Neural cell (in vitro differentiated cells): ENCODE measurements at regions not wholly inside any gene's neighbourhood (a gene's known extent, or its start where the extent isn't known, plus 50 kb on each side); places are given as distances from the start of the nearest gene placed in this dataset.

ENCODE experiments used
- H2AFZ ChIP-seq: fragments of 200-600, 300-800 bp; sonication (generic), shearing (Covaris generic); 2 replicates; pipeline ENCODE4 v1.6.0; 2014; ENCODE audit warnings: low read depth, mild to moderate bottlenecking, antibody characterized with exemption, low read length, moderate library complexity
- H3F3A ChIP-seq: fragments of 200-600 bp; shearing (Covaris generic); 2 replicates; pipeline ENCODE4 v1.6.1; 2016; ENCODE audit warnings: mild to moderate bottlenecking, moderate library complexity, mixed read lengths, antibody characterized with exemption, low read length; ENCODE audit not compliant: insufficient read depth, poor library complexity, severe bottlenecking
- H3K27ac ChIP-seq: fragments of 200-600, 300-800 bp; sonication (generic), shearing (Covaris generic); 2 replicates; pipeline ENCODE4 v1.5.1; 2014; ENCODE audit warnings: mild to moderate bottlenecking, low read length, moderate library complexity
- H3K27me3 ChIP-seq: fragments of 300-800, 200-600 bp; sonication (generic), shearing (Covaris generic); 2 replicates; pipeline ENCODE4 v1.6.0; 2014; ENCODE audit warnings: mild to moderate bottlenecking, low read depth, low read length, moderate library complexity; ENCODE audit not compliant: insufficient read depth
- H3K36me3 ChIP-seq: fragments of 300-800, 200-600 bp; sonication (generic), shearing (Covaris generic); 2 replicates; pipeline ENCODE4 v1.5.1; 2014; ENCODE audit warnings: mild to moderate bottlenecking, antibody characterized with exemption, low read length, moderate library complexity; ENCODE audit not compliant: insufficient read depth
- H3K4me2 ChIP-seq: fragments of 300-800, 200-600 bp; sonication (generic), shearing (Covaris generic); 2 replicates; pipeline ENCODE4 v1.6.0; 2014; ENCODE audit warnings: mild to moderate bottlenecking, low read length
- H3K4me3 ChIP-seq: fragments of 300-800, 200-600 bp; sonication (generic), shearing (Covaris generic); 2 replicates; pipeline ENCODE4 v1.5.1; 2014; ENCODE audit warnings: mild to moderate bottlenecking, low read length, moderate library complexity
- H3K79me2 ChIP-seq: fragments of 200-600 bp; shearing (Covaris generic); replicated peaks from 2 replicates; pipeline ENCODE4 v1.6.0; 2014; ENCODE audit warnings: mild to moderate bottlenecking, low read length, moderate library complexity; ENCODE audit not compliant: insufficient read depth
- H3K9ac ChIP-seq: fragments of 300-800, 200-600 bp; sonication (generic), shearing (Covaris generic); 2 replicates; pipeline ENCODE4 v1.6.1; 2016; ENCODE audit warnings: mild to moderate bottlenecking, low read length, mixed read lengths
- H3K9me2 ChIP-seq: fragments of 200-600 bp; shearing (Covaris generic); 2 replicates; pipeline ENCODE4 v1.6.1; 2016; ENCODE audit warnings: mild to moderate bottlenecking, low read length, mixed read lengths; ENCODE audit not compliant: insufficient read depth
- H3K9me3 ChIP-seq: fragments of 200-600, 300-800 bp; sonication (generic), shearing (Covaris generic); 2 replicates; pipeline ENCODE4 v1.6.1; 2016; ENCODE audit warnings: mild to moderate bottlenecking, mixed run types, low read length, moderate library complexity, mixed read lengths
- H4K20me1 ChIP-seq: fragments of 200-600 bp; shearing (Covaris generic); 2 replicates; pipeline ENCODE4 v1.6.1; 2016; ENCODE audit warnings: mild to moderate bottlenecking, mixed run types; ENCODE audit not compliant: insufficient read depth
- EP300 ChIP-seq: fragments of 450-650 bp; conservative IDR thresholded peaks from 2 replicates; pipeline ENCODE4 v1.6.1; 2014; ENCODE audit warnings: antibody characterized with exemption, mild to moderate bottlenecking, moderate library complexity; ENCODE audit not compliant: poor library complexity, severe bottlenecking
- EZH2 ChIP-seq: fragments of 200-600, 300-800 bp; shearing (Covaris generic), sonication (generic); IDR thresholded peaks from 2 replicates; pipeline ENCODE4 v1.6.1; 2014; ENCODE audit warnings: antibody characterized with exemption, low read length, borderline replicate concordance, mild to moderate bottlenecking; ENCODE audit not compliant: insufficient read depth, poor library complexity, severe bottlenecking
- MXI1 ChIP-seq: fragments of 450-650 bp; conservative IDR thresholded peaks from 2 replicates; pipeline ENCODE4 v1.6.1; 2014; ENCODE audit warnings: antibody characterized with exemption, mild to moderate bottlenecking; ENCODE audit not compliant: poor library complexity, severe bottlenecking
- POLR2AphosphoS5 ChIP-seq: IDR thresholded peaks from 2 replicates; pipeline ENCODE4 v1.6.1; 2012
- RAD21 ChIP-seq: fragments of 450-650 bp; conservative IDR thresholded peaks from 2 replicates; pipeline ENCODE4 v1.6.1; 2014; ENCODE audit warnings: antibody characterized with exemption, mild to moderate bottlenecking, moderate library complexity
- SMC3 ChIP-seq: fragments of 450-650 bp; conservative IDR thresholded peaks from 2 replicates; pipeline ENCODE4 v1.6.1; 2014; ENCODE audit warnings: antibody characterized with exemption, mild to moderate bottlenecking, moderate library complexity; ENCODE audit not compliant: poor library complexity
- TAF1 ChIP-seq: IDR thresholded peaks from 2 replicates; pipeline ENCODE4 v1.6.1; 2012; ENCODE audit warnings: low read depth
- TF ChIP-seq, protein P1 (sequence below): fragments of 450-650 bp; IDR thresholded peaks from 2 replicates; pipeline ENCODE4 v1.5.1; 2014; ENCODE audit warnings: antibody characterized with exemption, mild to moderate bottlenecking, moderate library complexity; ENCODE audit not compliant: poor library complexity, severe bottlenecking
- TF ChIP-seq, protein P2 (sequence below): IDR thresholded peaks from 2 replicates; pipeline ENCODE4 v1.6.1; 2012; ENCODE audit warnings: borderline replicate concordance

DNA sequence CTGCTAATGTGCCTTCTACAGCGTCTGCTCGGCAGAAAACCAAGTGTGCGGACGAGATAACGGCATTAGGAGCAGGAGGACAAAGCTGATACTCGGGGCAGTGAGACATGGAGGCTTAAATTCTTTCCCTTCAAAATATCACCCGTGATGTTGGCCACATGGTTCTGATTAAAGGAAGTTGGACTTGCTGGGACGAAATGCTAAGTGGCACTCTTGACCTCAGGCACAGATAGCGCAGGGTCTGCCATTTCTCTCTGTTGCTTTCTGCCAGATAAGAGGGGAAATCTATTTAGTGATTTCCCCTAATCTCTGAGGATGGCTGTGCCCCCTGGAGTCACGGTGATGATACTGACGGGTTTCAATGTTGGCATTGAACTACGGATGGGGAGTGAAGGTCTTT lies 509.6 kb upstream of the EEF2KMT start:
- H3K9me2 ChIP-seq: no peaks in the 10 kb centered on the region
- H3K9ac ChIP-seq: no peak overlapping the region
- H3K27me3 ChIP-seq: no peaks in the 10 kb centered on the region
- H3K36me3 ChIP-seq: no peaks in the 10 kb centered on the region
- H3K4me3 ChIP-seq: no peak overlapping the region
- no peaks in the 10 kb centered on the region for H3F3A ChIP-seq
- H3K9me3 ChIP-seq: no peaks in the 10 kb centered on the region
- H3K79me2 ChIP-seq: no peaks in the 10 kb centered on the region
- H3K27ac ChIP-seq: no peak overlapping the region
- H3K4me2 ChIP-seq: no peak overlapping the region
- TF ChIP-seq SMC3 (no peak), TAF1 (no peak), EZH2 (no peak), RAD21 (no peak), EP300 (no peak), POLR2AphosphoS5 (no peak), MXI1 (no peak)
- TF ChIP-seq, protein P1, sequence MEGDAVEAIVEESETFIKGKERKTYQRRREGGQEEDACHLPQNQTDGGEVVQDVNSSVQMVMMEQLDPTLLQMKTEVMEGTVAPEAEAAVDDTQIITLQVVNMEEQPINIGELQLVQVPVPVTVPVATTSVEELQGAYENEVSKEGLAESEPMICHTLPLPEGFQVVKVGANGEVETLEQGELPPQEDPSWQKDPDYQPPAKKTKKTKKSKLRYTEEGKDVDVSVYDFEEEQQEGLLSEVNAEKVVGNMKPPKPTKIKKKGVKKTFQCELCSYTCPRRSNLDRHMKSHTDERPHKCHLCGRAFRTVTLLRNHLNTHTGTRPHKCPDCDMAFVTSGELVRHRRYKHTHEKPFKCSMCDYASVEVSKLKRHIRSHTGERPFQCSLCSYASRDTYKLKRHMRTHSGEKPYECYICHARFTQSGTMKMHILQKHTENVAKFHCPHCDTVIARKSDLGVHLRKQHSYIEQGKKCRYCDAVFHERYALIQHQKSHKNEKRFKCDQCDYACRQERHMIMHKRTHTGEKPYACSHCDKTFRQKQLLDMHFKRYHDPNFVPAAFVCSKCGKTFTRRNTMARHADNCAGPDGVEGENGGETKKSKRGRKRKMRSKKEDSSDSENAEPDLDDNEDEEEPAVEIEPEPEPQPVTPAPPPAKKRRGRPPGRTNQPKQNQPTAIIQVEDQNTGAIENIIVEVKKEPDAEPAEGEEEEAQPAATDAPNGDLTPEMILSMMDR: no peak
- TF ChIP-seq, protein P2, sequence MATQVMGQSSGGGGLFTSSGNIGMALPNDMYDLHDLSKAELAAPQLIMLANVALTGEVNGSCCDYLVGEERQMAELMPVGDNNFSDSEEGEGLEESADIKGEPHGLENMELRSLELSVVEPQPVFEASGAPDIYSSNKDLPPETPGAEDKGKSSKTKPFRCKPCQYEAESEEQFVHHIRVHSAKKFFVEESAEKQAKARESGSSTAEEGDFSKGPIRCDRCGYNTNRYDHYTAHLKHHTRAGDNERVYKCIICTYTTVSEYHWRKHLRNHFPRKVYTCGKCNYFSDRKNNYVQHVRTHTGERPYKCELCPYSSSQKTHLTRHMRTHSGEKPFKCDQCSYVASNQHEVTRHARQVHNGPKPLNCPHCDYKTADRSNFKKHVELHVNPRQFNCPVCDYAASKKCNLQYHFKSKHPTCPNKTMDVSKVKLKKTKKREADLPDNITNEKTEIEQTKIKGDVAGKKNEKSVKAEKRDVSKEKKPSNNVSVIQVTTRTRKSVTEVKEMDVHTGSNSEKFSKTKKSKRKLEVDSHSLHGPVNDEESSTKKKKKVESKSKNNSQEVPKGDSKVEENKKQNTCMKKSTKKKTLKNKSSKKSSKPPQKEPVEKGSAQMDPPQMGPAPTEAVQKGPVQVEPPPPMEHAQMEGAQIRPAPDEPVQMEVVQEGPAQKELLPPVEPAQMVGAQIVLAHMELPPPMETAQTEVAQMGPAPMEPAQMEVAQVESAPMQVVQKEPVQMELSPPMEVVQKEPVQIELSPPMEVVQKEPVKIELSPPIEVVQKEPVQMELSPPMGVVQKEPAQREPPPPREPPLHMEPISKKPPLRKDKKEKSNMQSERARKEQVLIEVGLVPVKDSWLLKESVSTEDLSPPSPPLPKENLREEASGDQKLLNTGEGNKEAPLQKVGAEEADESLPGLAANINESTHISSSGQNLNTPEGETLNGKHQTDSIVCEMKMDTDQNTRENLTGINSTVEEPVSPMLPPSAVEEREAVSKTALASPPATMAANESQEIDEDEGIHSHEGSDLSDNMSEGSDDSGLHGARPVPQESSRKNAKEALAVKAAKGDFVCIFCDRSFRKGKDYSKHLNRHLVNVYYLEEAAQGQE: no peak
- H4K20me1 ChIP-seq: no peaks in the 10 kb centered on the region
- H2AFZ ChIP-seq: no peak overlapping the region

DNA sequence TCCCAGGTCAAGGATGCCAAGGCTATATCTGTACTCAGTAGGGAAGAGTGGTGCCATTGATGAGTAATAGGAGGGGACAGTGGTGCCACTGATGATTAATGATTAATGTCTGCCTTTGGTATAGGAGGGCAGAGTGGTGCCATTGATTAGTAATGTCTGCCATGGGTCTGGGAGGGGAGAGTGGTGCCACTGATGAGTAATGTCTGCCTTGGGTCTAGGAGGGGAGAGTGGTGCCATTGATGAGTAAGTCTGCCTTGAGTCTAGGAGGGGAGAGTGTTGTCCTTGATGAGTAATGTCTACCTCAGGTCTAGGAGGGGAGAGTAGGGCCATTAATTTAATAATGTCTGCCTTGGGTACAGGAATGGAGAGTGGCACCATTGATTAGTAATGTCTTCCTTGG lies 507.8 kb upstream of the EEF2KMT start:
- Histone ChIP-seq H4K20me1 (no peaks in the 10 kb centered on the region), H3K27me3 (no peaks in the 10 kb centered on the region), H3K79me2 (no peaks in the 10 kb centered on the region), H3K27ac (no peak overlapping the region), H3K4me3 (no peak overlapping the region), H3K36me3 (no peaks in the 10 kb centered on the region), H2AFZ (no peak overlapping the region), H3K9me2 (no peaks in the 10 kb centered on the region), H3K4me2 (no peak overlapping the region), H3F3A (no peaks in the 10 kb centered on the region), H3K9me3 (no peaks in the 10 kb centered on the region), H3K9ac (no peak overlapping the region)
- TF ChIP-seq SMC3 (no peak), MXI1 (no peak), EZH2 (no peak), RAD21 (no peak), TAF1 (no peak), POLR2AphosphoS5 (no peak), EP300 (no peak)
- TF ChIP-seq, protein P1: no peak
- TF ChIP-seq, protein P2: no peak
